ENCODE measurements at regions not wholly inside any gene's neighbourhood (a gene's known extent, or its start where the extent isn't known, plus 50 kb on each side); places are given as distances from the start of the nearest gene placed in this dataset.

GRCh38 chr7:49397750-49398149 lies 375.7 kb upstream of the VWC2 start:
- Histone ChIP-seq H3K27ac (no peak overlapping the region), H3K4me1 (no peaks in the 10 kb centered on the region), H3K4me3 (no peak overlapping the region), H3K27me3 (no peaks in the 10 kb centered on the region), H3K36me3 (no peaks in the 10 kb centered on the region), H3K9me3 (no peaks in the 10 kb centered on the region)
- no peak for TF ChIP-seq POLR2A (IDR thresholded peaks at IDR 0.05)
- TF ChIP-seq CTCF (IDR thresholded peaks at IDR 0.05): no peak
- WGBS, 4 donors: 75 to 89% (median 88%) methylated on average over 4 of the region's 4 CpGs
- intact Hi-C loops (cut with DNase I): loop anchor here in 1 of 10 donors (10.0 kb wide), 1 partner anchor 53 kb away; no protein-coding TSS in a partner anchor
- no peak for DNase-seq
- ATAC-seq: no peak

GRCh38 chr7:49398236-49398635 lies 375.2 kb upstream of the VWC2 start:
- TF ChIP-seq CTCF (IDR thresholded peaks at IDR 0.05) (no peak), POLR2A (IDR thresholded peaks at IDR 0.05) (no peak)
- H3K9me3 ChIP-seq: no peaks in the 10 kb centered on the region
- no peaks in the 10 kb centered on the region for H3K36me3 ChIP-seq
- DNase-seq (peak in 1 of 5 donors; percentile 36), ATAC-seq (peak in 2 of 4 donors; percentile 33 to 46)
- 68 to 85% (median 75%) methylated on average over 5 of the region's 5 CpGs for WGBS, 4 donors
- no peak overlapping the region for H3K27ac ChIP-seq
- H3K4me1 ChIP-seq: no peaks in the 10 kb centered on the region
- no peak overlapping the region for H3K4me3 ChIP-seq
- H3K27me3 ChIP-seq: no peaks in the 10 kb centered on the region
- intact Hi-C loops (cut with DNase I): loop anchor here in 1 of 10 donors (10.0 kb wide), 1 partner anchor 53 kb away; no protein-coding TSS in a partner anchor

- WGBS, 4 donors: 59 to 73% (median 63%) methylated on average over 3 of the region's 3 CpGs
- H3K9me3 ChIP-seq: no peaks in the 10 kb centered on the region
- H3K4me3 ChIP-seq: no peak overlapping the region
- intact Hi-C loops (cut with DNase I): loop anchor here in 1 of 10 donors (10.0 kb wide), 1 partner anchor 54 kb away; no protein-coding TSS in a partner anchor
- no peak for TF ChIP-seq CTCF (IDR thresholded peaks at IDR 0.05)
- no peak for TF ChIP-seq POLR2A (IDR thresholded peaks at IDR 0.05)
- H3K27me3 ChIP-seq: no peaks in the 10 kb centered on the region
- no peaks in the 10 kb centered on the region for H3K4me1 ChIP-seq
- DNase-seq: no peak
- no peaks in the 10 kb centered on the region for H3K36me3 ChIP-seq
- no peak overlapping the region for H3K27ac ChIP-seq
- ATAC-seq: peak in 1 of 4 donors; percentile 78
Measured at GRCh38 chr7:49398746-49399145, 374.7 kb upstream of the VWC2 start.

- H3K36me3 ChIP-seq: no peaks in the 10 kb centered on the region
- H3K27ac ChIP-seq: no peak overlapping the region
- intact Hi-C loops (cut with DNase I): no loop called here
- no peaks in the 10 kb centered on the region for H3K27me3 ChIP-seq
- H3K4me1 ChIP-seq: no peaks in the 10 kb centered on the region
- no peaks in the 10 kb centered on the region for H3K9me3 ChIP-seq
- WGBS, 4 donors: 55 to 69% (median 62%) methylated on average over 4 of the region's 4 CpGs
- peak in 1 of 4 donors; percentile 61 for ATAC-seq
- no peak for TF ChIP-seq CTCF (IDR thresholded peaks at IDR 0.05)
- DNase-seq: no peak
- no peak overlapping the region for H3K4me3 ChIP-seq
Measured at GRCh38 chr7:49400891-49401550, 372.4 kb upstream of the VWC2 start.

Measured in heart left ventricle (tissue), 16 donors.